Progenitor cell of endocrine pancreas (in vitro differentiated cells): ENCODE measurements at regions not wholly inside any gene's neighbourhood (a gene's known extent, or its start where the extent isn't known, plus 50 kb on each side); places are given as distances from the start of the nearest gene placed in this dataset.
"Not testable (repeated sequence)": the region's sequence is repeated elsewhere in the genome, so short reads cannot be mapped to it uniquely, and the experiment has no call there.

Experiments used
- DNase-seq: peaks from one replicate; pipeline ENCODE4 v3.0.0; 2021; ENCODE audit warnings: low spot score; ENCODE audit not compliant: unreplicated experiment
- H3K27ac Mint-ChIP-seq: 2 replicates; pipeline ENCODE4 v1.8.0; 2021; ENCODE audit warnings: mild to moderate bottlenecking, moderate library complexity, mixed read lengths
- H3K27me3 Mint-ChIP-seq: 2 replicates; pipeline ENCODE4 v1.8.0; 2021; ENCODE audit warnings: mixed read lengths
- H3K36me3 Mint-ChIP-seq: 2 replicates; pipeline ENCODE4 v1.8.0; 2022; ENCODE audit warnings: mixed read lengths; ENCODE audit not compliant: insufficient read depth
- H3K4me1 Mint-ChIP-seq: 2 replicates; pipeline ENCODE4 v1.8.0; 2021; ENCODE audit warnings: low read depth, mixed read lengths
- H3K4me3 Mint-ChIP-seq: 2 replicates; pipeline ENCODE4 v1.8.0; 2021; ENCODE audit warnings: low read depth, mild to moderate bottlenecking, moderate library complexity, mixed read lengths
- H3K9me3 Mint-ChIP-seq: 2 replicates; pipeline ENCODE4 v1.8.0; 2021; ENCODE audit warnings: low read depth, mixed read lengths
- CTCF ChIP-seq: fragments of 200-600 bp; sonication (generic); IDR thresholded peaks from one replicate; pipeline ENCODE4 v1.5.0; 2021; ENCODE audit warnings: antibody characterized with exemption, mild to moderate bottlenecking; ENCODE audit not compliant: unreplicated experiment

GRCh38 chr7:32765649-32766251 is 125.8 kb downstream of the KBTBD2 start:
- H3K36me3 Mint-ChIP-seq: peaks cover 16% of the 10 kb centered on the region
- TF ChIP-seq CTCF: peak; percentile 61
- not testable (repeated sequence) for H3K9me3 Mint-ChIP-seq, H3K4me3 Mint-ChIP-seq, DNase-seq, H3K4me1 Mint-ChIP-seq, H3K27ac Mint-ChIP-seq
- peaks cover 34% of the 10 kb centered on the region for H3K27me3 Mint-ChIP-seq

GRCh38 chr7:32765185-32765584 is 126.4 kb downstream of the KBTBD2 start:
- Mint-ChIP-seq H3K27ac (no peak overlapping the region), H3K4me1 (peaks cover 3% of the 10 kb centered on the region)

GRCh38 chr7:32762925-32763293 is 128.7 kb downstream of the KBTBD2 start:
- Mint-ChIP-seq H3K4me1 (peaks cover 3% of the 10 kb centered on the region), H3K27me3 (peaks cover 39% of the 10 kb centered on the region), H3K9me3 (peaks cover 3% of the 10 kb centered on the region), H3K4me3 (peak overlapping the region; percentile 2), H3K36me3 (peaks cover 6% of the 10 kb centered on the region), H3K27ac (no peak overlapping the region)
- TF ChIP-seq CTCF: no peak
- DNase-seq: no peak

More at GRCh38 chr7:32765185-32765584, 126.4 kb downstream of the KBTBD2 start:
- H3K9me3 Mint-ChIP-seq: peaks cover 9% of the 10 kb centered on the region
- TF ChIP-seq CTCF: no peak
- H3K27me3 Mint-ChIP-seq: peaks cover 36% of the 10 kb centered on the region
- H3K36me3 Mint-ChIP-seq: peaks cover 16% of the 10 kb centered on the region
- DNase-seq: no peak
- H3K4me3 Mint-ChIP-seq: no peak overlapping the region

- Mint-ChIP-seq H3K4me3 (peak overlapping the region; percentile 29), H3K27me3 (peaks cover 39% of the 10 kb centered on the region)
- not testable (repeated sequence) for H3K36me3 Mint-ChIP-seq, DNase-seq, H3K4me1 Mint-ChIP-seq, H3K9me3 Mint-ChIP-seq, H3K27ac Mint-ChIP-seq
These were observed 129.2 kb downstream of the KBTBD2 start for GRCh38 chr7:32762206-32762924.

GRCh38 chr7:32761451-32762205 is 129.9 kb downstream of the KBTBD2 start:
- Mint-ChIP-seq H3K9me3 (no peaks in the 10 kb centered on the region), H3K27ac (no peak overlapping the region), H3K4me3 (peak overlapping the region; percentile 29), H3K4me1 (peaks cover 5% of the 10 kb centered on the region), H3K36me3 (peaks cover 4% of the 10 kb centered on the region), H3K27me3 (peaks cover 39% of the 10 kb centered on the region)
- no peak for DNase-seq
- TF ChIP-seq CTCF: no peak

- H3K27ac Mint-ChIP-seq, H3K4me3 Mint-ChIP-seq, H3K4me1 Mint-ChIP-seq, DNase-seq, H3K9me3 Mint-ChIP-seq, H3K36me3 Mint-ChIP-seq: not testable (repeated sequence)
- peaks cover 39% of the 10 kb centered on the region for H3K27me3 Mint-ChIP-seq
These were observed 130.8 kb downstream of the KBTBD2 start for GRCh38 chr7:32760755-32761154.

GRCh38 chr7:32759859-32760258 is 131.7 kb downstream of the KBTBD2 start:
- not testable (repeated sequence) for H3K4me3 Mint-ChIP-seq, H3K27ac Mint-ChIP-seq, H3K9me3 Mint-ChIP-seq, H3K36me3 Mint-ChIP-seq, DNase-seq, H3K4me1 Mint-ChIP-seq
- H3K27me3 Mint-ChIP-seq: peaks cover 38% of the 10 kb centered on the region

GRCh38 chr7:32753872-32754271 is 137.7 kb downstream of the KBTBD2 start:
- not testable (repeated sequence) for DNase-seq, H3K4me3 Mint-ChIP-seq, H3K27ac Mint-ChIP-seq, H3K9me3 Mint-ChIP-seq, H3K27me3 Mint-ChIP-seq, H3K4me1 Mint-ChIP-seq
- H3K36me3 Mint-ChIP-seq: peaks cover 12% of the 10 kb centered on the region

GRCh38 chr7:32748337-32748736 is 143.2 kb downstream of the KBTBD2 start:
- not testable (repeated sequence) for H3K27me3 Mint-ChIP-seq, DNase-seq, H3K9me3 Mint-ChIP-seq, H3K4me3 Mint-ChIP-seq, H3K36me3 Mint-ChIP-seq, H3K4me1 Mint-ChIP-seq, H3K27ac Mint-ChIP-seq
